AG08396 (cell line): ENCODE measurements at regions not wholly inside any gene's neighbourhood (a gene's known extent, or its start where the extent isn't known, plus 50 kb on each side); places are given as distances from the start of the nearest gene placed in this dataset.

Experiments
- DNase-seq: peaks from one replicate; pipeline ENCODE4 v3.0.0; 2012; ENCODE audit warnings: low spot score, mixed read lengths

DNA sequence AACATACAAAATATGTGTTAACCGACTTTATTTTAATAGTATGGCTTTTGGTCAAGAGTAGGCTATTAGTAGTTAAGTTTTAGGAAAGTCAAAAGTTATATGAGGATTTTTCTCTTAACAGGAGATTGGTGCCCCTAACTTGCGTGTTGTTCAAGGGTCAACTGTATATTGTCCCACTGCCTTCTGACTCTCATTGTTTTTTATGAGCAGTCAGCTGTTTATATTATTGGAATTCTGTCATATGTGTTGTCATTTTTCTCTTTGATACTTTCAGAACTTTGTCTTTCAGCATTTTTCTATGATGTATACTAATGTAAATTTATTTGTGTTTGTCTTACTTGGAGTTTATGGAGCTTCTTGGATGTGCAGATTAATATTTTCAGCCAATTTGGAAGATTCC lies 142.1 kb upstream of the CMC1 start:
- DNase-seq, result no peak

DNA sequence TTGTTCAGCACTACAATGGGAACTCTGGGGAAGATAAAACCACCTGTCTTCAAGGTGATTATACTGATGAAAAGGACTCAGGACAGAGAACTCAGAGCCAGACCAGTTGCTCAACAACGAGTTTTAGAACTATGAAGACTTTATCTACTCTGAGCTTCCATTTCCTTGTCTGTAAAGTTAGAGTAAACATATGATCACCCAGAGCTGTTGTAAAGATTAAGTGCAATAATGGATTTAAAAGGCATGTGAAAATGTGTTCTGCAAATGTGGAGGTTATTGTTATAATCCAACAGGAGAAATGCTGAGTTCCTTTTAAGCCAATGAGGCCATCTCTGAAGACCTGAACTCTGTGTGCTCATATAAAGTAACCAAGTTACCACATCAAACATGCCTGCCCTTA lies 139.7 kb upstream of the CMC1 start:
- DNase-seq, result no peak

DNA sequence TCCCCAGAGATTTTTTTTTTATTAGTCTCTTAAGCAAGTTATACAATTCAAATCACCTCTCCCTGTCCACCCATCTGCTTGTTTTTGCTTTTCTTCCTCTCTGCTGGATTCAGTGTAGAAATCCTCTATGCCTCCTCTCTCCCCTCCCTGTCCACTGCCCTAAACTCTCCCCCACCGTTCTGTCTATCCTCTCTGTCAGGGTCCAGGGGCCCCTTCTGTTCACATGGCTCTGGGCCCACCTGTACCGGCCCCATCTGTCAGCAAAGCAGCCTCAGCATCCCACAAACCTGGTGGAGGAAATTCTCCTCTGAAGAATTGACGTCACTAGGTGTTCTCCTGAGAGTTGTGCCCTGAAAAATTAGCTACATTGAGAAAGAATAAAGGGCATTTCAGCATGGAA lies 137.6 kb upstream of the CMC1 start:
- DNase-seq, result no peak

DNA sequence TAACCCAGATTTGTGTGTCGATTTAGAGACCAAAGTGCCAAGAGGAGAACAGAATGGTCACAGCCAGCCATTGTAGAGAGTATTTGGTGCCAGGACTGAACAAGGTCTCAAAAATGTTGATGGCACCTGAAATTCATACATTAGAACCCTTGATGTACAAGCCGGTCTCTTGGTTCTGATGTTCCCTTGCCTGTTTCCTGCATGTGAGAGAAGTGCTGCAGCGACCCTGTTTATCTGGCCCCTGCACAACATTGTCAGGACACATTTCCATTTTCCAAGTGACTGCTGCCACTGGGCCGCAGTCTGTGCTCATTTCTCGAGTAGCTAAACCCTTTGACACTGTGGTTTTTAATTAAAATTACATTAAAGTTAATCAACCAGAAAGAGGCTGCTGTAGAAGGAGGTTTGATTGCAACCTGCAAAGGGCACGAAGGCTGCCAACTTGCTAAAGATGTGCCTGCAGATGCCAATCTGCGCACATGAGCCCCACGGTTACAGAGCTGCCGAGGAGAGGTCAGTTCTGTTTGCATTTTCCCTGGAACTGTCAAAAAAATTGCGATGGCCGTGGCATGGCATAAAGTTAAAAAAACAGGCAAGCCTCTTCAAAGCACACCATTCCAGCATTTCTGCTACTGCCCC lies 136.4 kb upstream of the CMC1 start:
- DNase-seq, result no peak

DNA sequence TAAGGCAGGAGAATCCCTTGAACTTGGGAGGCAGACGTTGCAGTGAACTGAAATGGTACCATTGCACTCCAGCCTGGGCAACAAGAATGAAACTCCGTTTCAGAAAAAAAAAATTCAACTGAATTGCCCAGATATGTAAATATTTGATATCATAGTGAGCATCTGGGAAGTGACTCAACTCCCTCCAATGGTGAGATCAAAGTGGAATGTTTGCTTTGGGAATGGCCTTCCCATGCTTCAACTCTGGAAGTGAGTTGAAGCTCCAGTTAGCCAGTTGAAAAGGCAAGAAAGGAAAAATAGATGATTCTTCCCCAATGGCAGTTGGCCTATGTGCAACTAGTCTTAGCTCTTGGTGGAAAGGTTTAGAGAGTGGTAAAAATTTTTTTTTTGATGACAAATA lies 131.6 kb upstream of the CMC1 start:
- DNase-seq, result no peak

DNA sequence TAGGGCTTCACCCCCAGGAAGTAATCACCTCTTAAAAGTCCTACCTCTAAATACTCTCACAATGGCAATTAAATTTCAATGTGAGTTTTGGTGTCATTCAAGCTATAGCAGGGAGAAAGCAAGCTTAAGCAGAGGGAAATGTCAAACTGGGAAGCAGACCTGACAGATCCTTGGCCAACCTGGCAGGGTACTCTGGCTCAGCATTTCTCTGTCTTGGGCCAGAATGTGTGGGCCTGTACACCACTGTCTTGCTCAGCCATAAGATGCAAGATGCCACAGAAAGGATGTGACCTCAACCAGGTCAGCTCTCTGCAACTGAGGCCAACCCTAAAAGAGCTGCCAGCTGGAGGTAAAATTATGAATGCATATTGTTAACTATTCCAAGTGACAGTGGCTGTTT lies 130.6 kb upstream of the CMC1 start:
- no peak for DNase-seq

DNA sequence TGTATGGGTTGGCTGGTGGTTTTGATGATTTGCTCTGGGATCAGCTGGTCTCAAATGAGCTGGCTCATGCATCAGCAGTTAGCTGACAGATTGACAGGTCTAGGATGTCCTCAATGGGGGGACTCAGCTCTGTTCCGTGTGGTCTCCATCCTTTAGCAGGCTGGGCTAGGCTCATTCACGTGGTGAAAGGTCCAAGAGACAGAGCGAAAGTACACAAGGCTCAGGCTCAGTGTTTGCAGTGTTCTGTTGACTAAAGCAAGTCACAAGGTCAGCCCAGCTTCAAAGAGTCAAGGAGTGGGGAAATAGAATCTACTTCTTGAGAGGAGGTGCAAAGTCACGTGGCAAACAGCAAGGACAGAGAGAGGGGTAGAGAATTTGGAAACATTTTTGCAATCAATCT lies 126.5 kb upstream of the CMC1 start:
- no peak for DNase-seq

DNA sequence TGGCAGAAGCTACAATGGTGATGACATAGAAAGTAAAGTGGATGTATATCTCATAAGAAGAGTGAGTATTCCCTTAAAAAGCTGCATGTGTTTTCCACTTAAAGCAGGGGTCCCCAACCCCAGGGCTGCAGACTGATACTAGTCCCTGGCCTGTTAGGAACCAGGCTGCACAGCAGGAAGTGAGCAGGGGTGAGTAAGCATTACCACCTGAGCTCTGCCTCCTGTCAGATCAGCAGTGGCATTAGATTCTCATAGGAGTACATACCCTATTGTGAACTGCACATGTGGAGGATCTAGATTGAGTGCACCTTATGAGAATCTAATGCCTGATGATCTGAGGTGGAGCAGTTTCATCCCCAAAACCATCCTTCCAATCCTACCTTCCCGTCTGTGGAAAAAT lies 126.1 kb upstream of the CMC1 start:
- DNase-seq, result no peak

DNA sequence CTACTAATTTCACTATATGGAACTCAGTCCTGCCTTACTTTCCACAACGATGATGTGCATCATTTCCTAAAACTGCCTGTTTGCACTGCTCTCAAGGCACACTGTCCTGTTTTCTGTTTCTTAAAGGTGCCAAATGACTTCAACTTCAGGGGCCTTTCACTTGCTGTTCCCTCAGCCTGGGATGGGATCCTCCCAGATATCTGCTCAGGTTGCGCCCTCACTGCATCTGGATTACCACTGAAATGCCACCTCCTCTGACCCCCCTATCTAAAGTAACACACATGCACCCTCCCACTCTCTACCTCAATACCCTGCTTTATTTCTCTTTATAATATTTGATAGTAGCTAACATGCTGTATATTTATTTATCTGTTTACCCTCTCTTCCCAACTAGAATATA lies 123.8 kb upstream of the CMC1 start:
- DNase-seq, result no peak

DNA sequence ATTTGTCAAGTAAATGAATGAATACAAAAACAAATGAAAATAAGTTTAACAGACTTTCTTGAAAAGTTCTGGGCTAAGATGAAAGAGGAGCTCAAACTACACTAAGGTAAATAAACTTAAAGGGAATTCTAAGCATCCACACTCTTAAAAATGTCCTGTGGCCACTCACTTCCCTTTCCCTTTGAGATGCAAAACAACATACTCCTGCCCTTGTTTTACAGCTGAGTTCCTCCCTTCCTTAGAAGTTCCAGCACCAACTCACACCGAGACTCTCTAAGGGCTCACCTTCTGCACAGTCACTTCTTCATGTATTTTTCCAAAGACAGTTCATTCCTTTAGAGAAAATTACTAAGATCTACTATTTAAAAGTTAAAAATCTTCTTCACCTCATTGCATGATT lies 123.3 kb upstream of the CMC1 start:
- no peak for DNase-seq

DNA sequence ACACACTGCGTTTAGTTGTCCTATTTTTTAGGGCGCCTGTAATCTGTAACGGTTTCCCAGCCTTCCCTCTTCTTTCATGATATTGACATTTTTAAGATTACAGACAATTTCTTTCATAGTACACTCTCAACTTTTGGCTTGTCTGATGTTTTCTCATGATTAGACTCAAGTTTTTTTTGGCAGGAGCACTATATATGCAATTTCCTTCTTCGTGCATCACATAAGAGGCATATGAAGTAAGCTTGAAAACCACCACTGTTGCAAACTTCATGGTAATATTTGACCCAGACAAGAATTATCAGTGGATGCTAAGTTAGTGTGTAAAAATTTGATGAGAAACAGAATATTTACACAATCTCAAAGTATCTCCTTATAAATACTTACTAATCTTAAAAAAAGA lies 119.2 kb upstream of the CMC1 start:
- no peak for DNase-seq

DNA sequence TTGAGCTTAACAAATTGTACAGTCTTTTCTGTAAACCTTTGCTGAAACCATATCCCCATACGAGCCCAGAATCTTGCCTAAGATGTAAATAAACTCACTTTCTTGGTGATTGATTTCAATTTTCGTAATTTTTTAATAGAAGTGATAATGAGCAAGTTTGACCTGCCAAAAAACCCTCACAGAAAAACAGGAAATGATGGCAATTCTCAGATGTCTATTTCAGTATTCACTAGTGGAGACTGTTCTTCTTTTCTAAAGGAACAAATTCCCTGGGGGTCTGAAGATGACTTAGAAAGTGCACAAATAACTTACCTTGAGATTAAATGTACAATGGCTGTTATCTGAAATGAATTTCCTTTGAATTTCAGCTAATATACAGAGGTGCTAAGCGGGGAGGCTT lies 116.5 kb upstream of the CMC1 start:
- no peak for DNase-seq

DNA sequence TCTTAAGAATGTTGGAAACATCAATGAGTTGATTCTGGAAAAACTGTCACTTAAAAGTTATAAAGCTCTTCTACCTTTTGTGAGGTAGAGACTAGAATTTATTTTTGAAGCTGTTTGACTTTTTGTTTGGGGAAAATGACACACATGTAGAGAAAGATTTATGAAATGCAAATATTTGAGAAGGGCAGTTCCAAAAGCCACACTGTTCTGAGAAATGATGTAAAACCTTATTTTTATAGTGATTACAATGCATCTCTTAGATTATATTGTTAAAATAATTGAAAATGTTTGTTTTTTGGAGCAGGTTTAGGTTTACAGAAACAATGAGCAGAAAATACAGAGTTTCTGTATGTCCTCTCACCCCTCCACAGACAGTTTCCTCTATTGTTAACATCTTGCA lies 116.1 kb upstream of the CMC1 start:
- DNase-seq, result no peak

DNA sequence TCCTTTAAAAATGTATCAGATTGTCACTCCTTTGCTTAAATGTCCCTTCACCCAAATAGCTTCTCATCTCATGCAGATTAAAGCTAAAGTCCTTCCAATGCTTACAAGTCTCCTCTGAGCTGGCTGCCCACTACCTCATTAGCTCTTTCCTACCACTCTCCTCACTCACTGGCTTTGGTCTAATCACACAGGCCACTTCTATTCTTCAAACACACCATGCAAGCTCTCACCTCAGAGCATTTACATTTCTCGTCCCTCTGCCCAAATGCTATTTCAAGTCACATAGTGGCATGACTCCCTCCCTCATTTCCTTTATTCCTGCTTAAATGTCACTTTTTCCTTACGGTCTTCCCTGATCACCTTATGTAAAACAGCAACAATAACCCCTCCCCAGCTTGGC lies 110.6 kb upstream of the CMC1 start:
- DNase-seq, result no peak

DNA sequence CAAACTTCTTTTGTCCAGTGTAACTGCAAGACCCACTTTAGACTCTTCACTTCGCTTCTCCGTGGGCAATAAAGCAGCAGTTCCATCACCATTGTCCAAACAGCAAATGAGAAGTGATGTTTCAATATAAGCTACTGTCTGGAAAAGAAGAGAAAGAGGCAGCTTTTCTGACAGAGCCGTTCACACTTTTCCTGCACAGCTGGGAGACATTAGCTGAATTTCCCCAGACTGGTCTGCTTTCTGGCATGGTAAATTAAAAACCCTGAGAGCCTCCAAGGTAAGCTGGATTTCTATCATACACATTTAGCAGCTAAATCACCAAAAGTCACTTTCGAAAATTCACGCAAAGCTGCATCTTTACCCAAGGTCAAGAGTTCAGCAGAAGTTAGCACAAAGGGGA lies 108.5 kb upstream of the CMC1 start:
- no peak for DNase-seq

DNA sequence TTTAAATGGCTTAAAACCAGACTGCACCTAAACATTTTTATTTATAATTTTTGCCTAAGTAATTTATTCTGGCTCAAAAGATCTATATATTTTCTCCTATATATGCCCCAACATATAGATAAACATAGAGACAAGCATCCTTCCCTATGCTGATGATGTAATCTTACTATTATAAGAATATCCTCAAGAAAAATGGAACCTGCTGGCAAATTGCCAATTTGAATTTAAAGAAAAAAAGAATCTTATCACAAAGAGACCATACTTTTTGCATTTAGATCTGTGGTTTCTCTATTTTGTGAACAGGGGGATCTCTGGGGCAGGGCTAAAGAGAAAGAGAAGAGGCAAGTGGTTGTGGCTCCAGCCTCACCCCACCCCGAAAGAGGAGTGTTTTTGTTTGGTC lies 107.2 kb upstream of the CMC1 start:
- DNase-seq, result no peak

DNA sequence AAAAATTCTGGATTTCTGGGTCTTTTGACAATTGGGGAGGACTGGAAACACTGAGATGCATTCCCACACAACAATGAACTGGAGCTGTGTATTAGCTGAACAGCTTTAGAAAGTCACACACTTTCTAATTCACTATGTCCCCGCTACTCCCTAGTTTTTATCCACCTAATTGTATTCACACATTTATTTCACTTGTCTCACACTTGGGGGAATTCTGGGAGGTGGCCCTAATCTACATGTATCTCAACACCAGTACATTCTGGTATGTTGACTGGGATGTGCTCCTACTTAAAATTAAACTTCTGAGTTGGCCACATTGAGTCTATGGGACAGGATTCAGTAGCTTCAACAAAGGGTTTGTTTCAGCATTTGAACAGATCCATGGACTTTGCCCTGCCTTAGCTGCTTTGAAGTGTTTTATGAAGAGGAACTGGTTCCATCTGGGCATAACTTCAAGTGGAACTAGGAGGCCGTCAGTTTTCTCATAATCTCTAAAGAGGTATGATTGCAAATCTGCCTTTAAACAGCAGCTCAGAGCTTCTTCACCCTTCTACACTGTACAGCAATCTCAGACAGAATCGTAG lies 106.5 kb upstream of the CMC1 start:
- DNase-seq, result no peak

DNA sequence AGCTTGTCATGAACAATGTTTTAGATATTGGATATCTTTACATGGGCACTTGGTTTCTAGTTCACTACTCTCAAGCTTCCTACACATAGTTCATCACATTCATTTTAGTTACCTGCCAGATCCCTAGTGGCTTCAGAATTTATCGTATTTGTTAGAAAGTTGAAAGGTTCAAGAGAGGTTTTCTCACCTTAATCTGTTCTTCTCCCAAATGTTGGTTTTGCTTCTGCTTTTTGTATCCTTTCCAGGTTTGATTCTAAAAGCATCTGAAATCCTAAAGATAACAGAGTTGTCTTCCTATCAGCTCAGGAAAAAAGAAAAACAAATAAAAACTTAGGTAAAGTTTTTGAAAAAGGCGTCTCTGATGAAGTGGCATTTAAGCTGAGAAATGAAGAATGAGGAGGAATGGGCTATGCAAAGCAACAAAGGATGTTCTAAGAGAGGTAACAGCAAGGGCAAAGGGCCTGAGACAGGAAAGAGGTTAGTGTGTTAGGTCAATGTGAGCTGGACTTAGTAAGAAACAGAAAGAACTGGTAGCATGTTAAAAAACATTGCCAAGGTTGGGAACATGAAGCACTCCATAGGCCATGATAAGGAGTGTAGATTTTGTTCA lies 104.7 kb upstream of the CMC1 start:
- DNase-seq, result no peak

DNA sequence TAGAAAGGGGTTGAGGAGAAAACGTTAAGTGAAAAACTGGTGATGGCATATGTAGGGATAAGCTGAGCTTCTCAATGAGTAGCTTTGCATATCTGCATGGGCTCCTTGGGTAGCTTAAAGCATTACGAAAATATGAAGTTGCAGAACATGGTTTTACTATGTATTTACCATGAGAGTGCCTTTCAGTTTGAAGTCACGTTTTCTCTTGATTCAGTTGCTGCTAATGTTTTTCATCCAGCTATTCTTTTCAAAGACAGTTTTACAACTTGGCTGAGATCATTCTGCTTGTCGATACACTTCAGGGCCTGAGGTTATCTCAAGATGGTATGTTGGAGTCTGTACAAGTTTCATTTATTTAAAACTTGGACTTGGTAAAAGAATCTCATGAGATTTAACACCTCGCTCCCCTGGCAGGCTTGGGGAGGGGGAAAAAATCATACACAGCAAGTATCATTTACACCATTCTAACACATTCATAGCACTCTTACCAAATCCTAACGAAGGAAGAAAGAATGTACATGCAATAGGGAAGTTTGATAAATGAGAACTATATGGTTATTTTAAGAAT lies 103.3 kb upstream of the CMC1 start:
- DNase-seq, result no peak

DNA sequence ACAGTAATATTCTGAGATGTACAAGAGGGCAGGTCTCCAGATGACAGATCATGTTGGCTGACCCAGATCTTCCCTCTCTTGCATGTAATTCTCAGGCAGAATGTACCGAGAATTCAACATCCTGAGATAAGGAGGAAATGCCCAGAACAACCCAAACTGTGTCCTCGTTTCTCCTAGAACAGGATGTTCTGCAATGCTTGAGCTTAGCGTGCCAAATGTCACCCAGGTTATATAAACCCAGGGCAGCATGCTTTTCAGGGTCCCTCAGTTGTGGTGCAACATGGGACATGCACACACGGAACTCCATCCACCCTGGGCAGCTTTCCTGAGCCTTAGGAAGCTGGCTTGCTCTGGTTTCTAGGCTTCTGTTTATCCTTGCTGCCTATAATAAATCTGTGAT lies 102.1 kb upstream of the CMC1 start:
- no peak for DNase-seq

DNA sequence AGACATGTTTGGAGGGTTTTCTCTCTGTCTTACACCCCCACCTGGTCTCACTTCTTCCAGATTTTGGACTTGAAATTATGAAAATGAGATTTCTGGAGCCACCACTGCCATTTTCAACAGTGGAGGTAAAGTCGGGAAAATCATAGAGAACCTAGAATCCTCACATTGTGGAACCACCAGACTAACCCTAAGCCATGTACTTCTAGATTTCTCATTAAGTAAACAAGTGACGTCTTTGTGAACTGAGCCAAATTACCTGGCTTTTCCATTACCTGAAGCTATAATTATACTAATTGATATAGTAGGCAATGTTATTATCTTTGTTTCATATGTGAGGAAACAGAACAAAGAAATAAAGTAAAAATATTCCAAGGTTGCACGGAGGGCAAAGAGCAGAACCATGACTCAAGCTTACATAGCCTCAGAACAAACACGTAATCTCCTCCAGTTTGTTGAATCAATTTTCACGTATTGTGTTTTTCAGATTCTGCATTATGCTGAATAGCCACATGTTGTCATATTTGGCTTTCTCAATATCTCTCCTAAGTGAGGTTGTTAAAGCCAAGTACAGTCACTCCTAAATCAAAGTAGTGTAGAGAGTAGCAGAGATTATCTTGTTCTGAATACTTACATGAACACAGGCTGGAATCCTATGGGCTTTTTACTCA lies 101.3 kb upstream of the CMC1 start:
- DNase-seq, result no peak

DNA sequence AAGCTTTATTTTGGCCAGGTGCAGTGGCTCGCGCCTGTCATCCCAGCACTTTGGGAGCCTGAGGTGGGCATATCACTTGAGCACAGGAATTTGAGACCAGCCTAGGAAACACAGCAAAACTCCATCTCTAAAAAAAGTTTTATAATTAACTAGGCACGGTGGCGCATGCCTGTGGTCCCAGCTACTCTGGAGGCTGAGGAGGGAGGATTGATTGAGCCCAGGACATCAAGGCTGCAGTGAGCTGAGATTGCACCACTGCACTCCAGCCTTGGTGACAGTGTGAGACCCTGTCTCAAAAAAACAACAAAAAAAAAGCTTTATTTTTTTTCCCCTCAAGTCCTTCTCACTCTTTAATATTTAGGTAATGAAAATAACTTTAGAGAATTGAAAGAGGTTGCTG lies 100.8 kb upstream of the CMC1 start:
- no peak for DNase-seq

DNA sequence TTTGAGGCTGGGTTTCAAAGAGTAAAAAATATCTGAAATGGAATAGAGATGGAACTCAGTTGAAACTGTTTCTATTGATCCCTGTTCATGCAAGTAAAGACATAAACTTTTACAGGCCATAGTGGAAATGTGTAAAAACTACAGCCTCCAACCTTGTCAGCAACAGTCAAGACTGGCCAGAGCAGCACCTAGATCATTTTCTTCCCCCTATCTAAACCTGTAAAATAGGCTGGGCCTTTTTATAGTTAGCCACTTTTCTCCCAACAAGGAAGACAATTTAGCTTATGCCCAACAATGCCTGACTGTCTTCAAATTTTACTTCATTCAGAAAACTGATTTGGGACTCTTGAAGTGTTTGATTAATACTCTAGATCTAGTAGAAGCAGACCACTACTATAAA lies 91.5 kb upstream of the CMC1 start:
- DNase-seq, result no peak
